ENCODE measurements at regions not wholly inside any gene's neighbourhood (a gene's known extent, or its start where the extent isn't known, plus 50 kb on each side); places are given as distances from the start of the nearest gene placed in this dataset.
A peak's percentile ranks its signal among the peaks of the same experiment; 100 is the strongest.

- Histone ChIP-seq H3K27ac (no peak overlapping the region), H3K4me1 (peaks cover 2% of the 10 kb centered on the region), H3K4me3 (no peak overlapping the region), H3K9me3 (no peaks in the 10 kb centered on the region), H3K27me3 (ENCODE audit: insufficient read depth in 3 of 3, low read length in 2 of 3) (no peaks in the 10 kb centered on the region), H3K36me3 (ENCODE audit: insufficient read depth in 1 of 2, low read depth in 1 of 2) (no peaks in the 10 kb centered on the region)
- intact Hi-C loops (cut with DNase I), result no loop called here
- WGBS, 3 donors, result 63 to 75% (median 73%) methylated on average over 9 of the region's 9 CpGs
- TF ChIP-seq CTCF (IDR thresholded peaks at IDR 0.05), result no peak
- no peak for DNase-seq
- no peak for ATAC-seq
Measured at GRCh38 chr15:100711516-100712021, 109.2 kb downstream of the ASB7 start.

DNA sequence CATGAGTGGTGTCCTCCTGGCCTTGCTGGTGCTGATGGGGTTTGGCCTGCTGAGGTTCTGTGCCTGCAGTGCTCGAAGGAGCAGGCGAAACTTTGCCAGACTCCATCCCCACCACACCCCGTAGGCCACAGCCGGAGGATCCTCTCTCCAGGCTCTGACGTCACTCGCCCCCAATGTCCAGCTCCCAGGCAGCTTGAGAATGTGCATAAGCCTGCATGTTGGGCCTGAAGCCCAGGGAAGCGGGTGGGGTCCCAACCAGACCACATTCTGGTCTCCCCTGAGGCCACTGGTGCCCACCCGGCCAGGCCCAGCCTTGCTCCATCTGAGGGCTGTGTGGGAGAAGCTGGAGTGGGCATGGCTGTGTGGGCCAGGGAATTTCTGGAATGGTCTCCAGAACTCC lies 109.8 kb downstream of the ASB7 start:
- no peak for TF ChIP-seq CTCF (IDR thresholded peaks at IDR 0.05)
- peaks cover 2% of the 10 kb centered on the region for H3K4me1 ChIP-seq
- no peaks in the 10 kb centered on the region for H3K27me3 ChIP-seq (ENCODE audit: insufficient read depth in 3 of 3, low read length in 2 of 3)
- H3K27ac ChIP-seq, result no peak overlapping the region
- intact Hi-C loops (cut with DNase I), result no loop called here
- WGBS, 3 donors, result 62 to 80% (median 67%) methylated on average over 8 of the region's 8 CpGs
- H3K9me3 ChIP-seq, result no peaks in the 10 kb centered on the region
- H3K4me3 ChIP-seq, result no peak overlapping the region
- peak; percentile 60 to 75 for DNase-seq
- no peaks in the 10 kb centered on the region for H3K36me3 ChIP-seq (ENCODE audit: insufficient read depth in 1 of 2, low read depth in 1 of 2)
- ATAC-seq, result peak in 1 of 4 donors; percentile 14

- TF ChIP-seq CTCF (IDR thresholded peaks at IDR 0.05), result no peak
- ATAC-seq (no peak), DNase-seq (no peak)
- Histone ChIP-seq H3K27me3 (ENCODE audit: insufficient read depth in 3 of 3, low read length in 2 of 3) (no peaks in the 10 kb centered on the region), H3K27ac (no peak overlapping the region), H3K36me3 (ENCODE audit: insufficient read depth in 1 of 2, low read depth in 1 of 2) (no peaks in the 10 kb centered on the region), H3K4me3 (no peak overlapping the region), H3K4me1 (peaks cover 2% of the 10 kb centered on the region), H3K9me3 (no peaks in the 10 kb centered on the region)
- WGBS, 3 donors, result 65 to 70% (median 67%) methylated on average over 22 of the region's 22 CpGs
- intact Hi-C loops (cut with DNase I), result no loop called here
Measured at GRCh38 chr15:100713163-100713867, 110.9 kb downstream of the ASB7 start.

DNA sequence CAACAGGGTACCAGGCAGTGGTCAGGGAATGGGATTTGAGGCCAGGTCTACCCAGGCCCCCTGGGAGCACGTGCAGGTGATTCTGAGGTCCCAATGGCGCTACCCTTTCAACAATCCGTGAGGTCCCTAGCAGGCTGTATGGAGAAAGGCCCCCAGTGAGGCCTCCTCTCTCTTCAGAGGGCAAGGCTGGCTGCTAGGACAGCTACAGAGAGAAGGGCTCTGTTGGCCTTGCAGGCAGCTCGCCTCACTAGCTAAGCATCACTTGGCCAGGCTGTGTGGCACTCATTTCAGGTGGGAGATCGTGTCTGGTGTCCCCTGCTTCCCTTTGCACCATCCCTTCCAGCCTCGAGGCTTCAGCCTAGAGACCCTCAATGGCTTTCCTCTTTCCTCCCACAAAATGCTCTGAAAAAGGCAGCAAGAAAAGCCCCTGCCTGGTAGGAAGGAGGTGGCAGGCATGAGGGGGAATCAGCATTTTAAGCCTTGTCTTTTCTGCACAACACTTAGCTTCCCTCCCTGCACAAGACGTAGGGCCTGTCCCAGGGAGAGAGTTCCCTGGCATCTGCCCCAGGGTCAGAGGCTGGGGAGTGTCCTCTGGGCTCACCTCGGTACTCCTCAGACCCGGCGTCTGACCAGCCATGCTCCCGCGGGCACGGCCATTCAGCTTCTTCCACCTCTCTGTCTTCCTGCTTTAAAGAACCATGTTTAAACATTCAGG lies 111.8 kb downstream of the ASB7 start:
- WGBS, 3 donors, result 84 to 94% (median 90%) methylated on average over 13 of the region's 13 CpGs
- ATAC-seq, result no peak
- peaks cover 2% of the 10 kb centered on the region for H3K4me1 ChIP-seq
- intact Hi-C loops (cut with DNase I), result no loop called here
- H3K27ac ChIP-seq, result no peak overlapping the region
- H3K27me3 ChIP-seq (ENCODE audit: insufficient read depth in 3 of 3, low read length in 2 of 3), result no peaks in the 10 kb centered on the region
- H3K36me3 ChIP-seq (ENCODE audit: insufficient read depth in 1 of 2, low read depth in 1 of 2), result no peaks in the 10 kb centered on the region
- no peak for DNase-seq
- no peaks in the 10 kb centered on the region for H3K9me3 ChIP-seq
- no peak overlapping the region for H3K4me3 ChIP-seq
- no peak for TF ChIP-seq CTCF (IDR thresholded peaks at IDR 0.05)
